ENCODE measurements at regions not wholly inside any gene's neighbourhood (a gene's known extent, or its start where the extent isn't known, plus 50 kb on each side); places are given as distances from the start of the nearest gene placed in this dataset.

- no peak for TF ChIP-seq EZH2phosphoT487 (IDR thresholded peaks at IDR 0.05; ENCODE audit: borderline replicate concordance, low read length)
- TF ChIP-seq, protein P1, sequence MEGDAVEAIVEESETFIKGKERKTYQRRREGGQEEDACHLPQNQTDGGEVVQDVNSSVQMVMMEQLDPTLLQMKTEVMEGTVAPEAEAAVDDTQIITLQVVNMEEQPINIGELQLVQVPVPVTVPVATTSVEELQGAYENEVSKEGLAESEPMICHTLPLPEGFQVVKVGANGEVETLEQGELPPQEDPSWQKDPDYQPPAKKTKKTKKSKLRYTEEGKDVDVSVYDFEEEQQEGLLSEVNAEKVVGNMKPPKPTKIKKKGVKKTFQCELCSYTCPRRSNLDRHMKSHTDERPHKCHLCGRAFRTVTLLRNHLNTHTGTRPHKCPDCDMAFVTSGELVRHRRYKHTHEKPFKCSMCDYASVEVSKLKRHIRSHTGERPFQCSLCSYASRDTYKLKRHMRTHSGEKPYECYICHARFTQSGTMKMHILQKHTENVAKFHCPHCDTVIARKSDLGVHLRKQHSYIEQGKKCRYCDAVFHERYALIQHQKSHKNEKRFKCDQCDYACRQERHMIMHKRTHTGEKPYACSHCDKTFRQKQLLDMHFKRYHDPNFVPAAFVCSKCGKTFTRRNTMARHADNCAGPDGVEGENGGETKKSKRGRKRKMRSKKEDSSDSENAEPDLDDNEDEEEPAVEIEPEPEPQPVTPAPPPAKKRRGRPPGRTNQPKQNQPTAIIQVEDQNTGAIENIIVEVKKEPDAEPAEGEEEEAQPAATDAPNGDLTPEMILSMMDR (IDR thresholded peaks at IDR 0.05; ENCODE audit: low read depth, low read length, poor library complexity, severe bottlenecking), result no peak
Measured at GRCh38 chr1:82947278-82947677, 1051.7 kb downstream of the TTLL7 start.
